Amygdala (tissue), 56 donors: ENCODE measurements at regions not wholly inside any gene's neighbourhood (a gene's known extent, or its start where the extent isn't known, plus 50 kb on each side); places are given as distances from the start of the nearest gene placed in this dataset.
"Not testable (repeated sequence)": the region's sequence is repeated elsewhere in the genome, so short reads cannot be mapped to it uniquely, and the experiment has no call there.

ENCODE experiments used
- DNase-seq, 56 donors: peaks; one replicate each; lab custom pipeline; 2025; lab: John Stamatoyannopoulos, UW

DNA sequence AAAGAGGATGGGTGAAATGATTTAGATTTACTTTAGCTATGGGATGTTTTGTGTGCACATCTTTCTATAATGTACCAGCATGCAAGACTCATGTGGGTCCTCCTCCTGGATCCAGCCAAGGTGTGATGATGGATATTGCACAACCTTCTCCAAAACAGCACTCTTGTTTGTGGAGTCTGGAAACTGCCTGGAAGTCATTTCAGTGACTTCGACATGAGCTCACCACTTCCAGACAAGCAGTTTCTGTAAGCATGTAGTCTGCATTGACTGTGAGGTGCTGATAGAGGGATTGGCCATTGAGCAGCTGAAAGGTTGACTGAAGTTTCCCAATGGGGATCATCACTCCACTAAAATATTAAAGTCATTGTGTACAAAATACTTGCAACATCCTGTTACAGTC lies 154.0 kb downstream of the TRIB2 start:
- DNase-seq: no peak

DNA sequence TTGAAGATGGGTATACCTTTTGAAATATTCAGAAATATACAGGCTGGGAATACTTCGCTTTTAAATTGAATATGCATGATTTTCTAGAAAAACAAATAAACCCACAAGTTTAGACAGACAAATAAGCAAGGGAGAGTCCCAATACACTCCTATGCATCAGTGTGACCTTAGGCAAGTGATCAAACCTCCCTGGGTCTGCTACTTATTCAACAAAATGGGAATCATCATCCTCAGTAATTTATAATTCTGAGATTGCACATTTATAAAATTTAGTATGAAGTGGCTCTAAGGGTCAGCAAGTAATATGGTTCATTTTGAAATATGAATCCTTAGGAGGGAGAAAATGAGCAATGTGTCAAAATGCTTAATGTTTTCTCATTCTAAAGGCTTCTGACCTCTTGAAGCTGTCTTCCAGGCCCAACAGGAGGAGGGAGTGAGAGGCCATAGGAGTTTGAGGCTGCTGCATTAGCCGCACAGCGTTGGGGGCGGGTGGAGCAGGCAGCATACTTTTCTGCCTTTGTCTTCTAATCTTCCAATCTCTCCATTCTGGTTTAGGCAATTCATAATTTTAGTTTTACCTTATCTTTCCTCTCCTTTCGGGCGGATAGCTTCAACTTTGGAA lies 155.1 kb downstream of the TRIB2 start:
- no peak for DNase-seq

DNA sequence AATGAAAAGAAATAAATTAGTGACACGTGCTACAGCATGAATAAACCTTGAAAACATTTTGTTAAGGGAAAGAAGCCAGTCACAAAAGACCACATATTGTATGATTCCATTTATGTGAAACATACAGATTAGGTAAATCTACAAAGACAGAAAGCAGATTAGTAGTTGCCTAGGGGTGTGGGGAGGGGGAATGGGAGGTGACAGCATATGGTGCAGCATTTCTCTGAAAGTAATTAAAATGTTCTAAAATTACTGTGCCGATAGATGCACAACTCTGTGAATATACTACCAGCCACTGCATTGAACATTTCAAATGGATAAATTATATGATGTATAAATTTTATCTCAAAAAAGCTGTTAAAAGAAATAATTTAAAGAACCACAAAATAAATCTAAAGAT lies 161.0 kb downstream of the TRIB2 start:
- DNase-seq: no peak

DNA sequence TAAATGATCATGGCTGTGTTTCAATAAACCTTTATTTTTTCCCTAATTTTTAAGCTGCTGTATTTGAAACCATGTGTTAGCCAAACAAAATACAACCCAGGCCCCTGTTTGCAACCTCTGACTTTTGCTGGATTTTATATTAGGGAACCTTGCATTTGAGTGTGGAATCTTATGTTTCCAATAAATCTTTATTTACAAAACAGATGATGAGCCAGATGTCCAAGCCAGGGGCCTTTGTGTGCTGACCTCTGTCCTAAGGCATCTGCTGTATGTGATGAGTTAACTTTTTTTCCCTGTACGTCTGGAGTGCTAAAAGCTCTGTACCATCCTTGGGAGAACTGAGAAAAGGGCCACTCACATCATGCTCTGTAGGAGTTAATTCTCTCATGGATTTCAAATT lies 162.9 kb downstream of the TRIB2 start:
- no peak for DNase-seq

DNA sequence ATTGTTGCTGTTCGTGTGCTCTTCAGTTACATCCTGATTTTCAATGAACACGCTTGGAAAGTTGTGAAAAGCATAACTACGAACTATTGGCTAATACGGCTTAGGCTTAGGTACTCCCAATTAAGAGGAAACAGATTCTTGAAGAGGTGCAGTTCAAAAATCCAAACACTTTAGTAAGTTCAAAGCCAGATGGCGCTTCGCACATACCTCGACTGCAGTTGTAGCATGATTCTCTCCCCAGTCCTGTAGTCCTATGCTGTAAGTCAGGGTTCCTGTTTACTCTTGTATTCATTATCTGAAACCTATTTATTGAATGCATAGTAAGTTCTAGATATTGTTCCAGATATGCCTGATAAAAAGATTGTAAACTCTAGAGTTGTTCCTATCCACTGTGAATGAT lies 165.2 kb downstream of the TRIB2 start:
- DNase-seq: no peak

DNA sequence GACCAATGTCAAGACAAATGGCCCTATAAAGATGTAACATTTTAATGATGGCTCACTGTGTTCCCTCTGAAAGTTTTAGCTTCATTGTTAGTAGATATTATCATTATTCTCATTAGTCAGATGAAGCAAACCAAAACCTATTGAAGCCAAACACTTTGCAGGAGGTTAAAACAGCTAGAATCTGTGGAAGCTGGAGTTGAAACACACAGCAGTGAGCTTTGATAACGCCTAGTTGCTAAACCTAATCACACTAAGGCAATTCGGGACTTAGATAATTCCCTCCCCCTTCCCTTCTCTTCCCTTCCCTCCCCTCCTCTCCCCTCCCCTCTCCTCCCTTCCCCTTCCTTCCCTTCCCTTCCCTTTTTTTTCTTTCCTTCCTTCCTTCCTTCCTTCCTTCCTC lies 165.7 kb downstream of the TRIB2 start:
- no peak for DNase-seq

DNA sequence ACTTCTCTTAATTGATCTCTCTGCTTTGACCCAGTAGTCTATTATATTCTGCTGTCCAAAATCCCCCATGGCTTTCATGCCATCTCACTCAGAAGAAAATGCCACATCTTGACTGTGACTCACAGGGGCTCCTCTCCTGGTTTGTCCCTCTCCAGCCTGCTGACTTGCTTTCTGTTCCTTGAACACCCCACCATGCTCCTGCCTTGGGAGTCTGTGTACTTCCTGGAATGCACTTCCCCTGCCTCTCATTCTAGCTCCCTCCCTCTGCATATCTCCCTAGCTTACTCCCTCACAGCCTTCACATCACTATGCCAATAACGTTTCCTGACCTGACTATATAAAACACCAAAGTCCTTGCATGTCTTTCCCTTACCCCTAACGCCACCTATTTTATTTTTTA lies 167.2 kb downstream of the TRIB2 start:
- DNase-seq: no peak

DNA sequence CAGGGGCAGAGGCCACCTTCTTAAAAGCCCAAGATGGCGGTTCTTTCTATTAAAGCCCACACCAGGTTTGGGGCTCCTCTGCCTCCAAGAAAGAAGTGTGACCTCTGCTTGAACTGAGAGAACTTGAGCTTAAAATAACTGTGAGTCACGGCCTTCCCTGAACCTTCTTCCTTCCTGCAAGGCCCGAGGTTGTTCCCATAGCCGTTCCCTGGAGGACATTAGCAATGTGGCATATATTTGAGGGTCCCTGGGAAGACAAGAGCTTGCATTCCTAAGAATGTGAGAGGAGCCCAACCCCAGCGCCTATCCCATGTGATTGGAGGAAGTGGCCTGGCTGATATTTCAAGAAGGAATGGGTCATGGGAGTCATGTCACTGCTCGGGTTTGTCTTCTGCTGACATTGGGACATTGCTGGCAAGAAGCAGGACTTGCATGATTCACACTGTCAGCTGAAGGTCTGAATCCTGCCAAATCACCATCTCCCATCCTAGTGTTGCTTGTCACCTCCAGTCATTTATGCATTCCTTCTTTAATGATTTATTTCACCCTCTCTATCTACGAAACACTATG lies 168.1 kb downstream of the TRIB2 start:
- DNase-seq: no peak

DNA sequence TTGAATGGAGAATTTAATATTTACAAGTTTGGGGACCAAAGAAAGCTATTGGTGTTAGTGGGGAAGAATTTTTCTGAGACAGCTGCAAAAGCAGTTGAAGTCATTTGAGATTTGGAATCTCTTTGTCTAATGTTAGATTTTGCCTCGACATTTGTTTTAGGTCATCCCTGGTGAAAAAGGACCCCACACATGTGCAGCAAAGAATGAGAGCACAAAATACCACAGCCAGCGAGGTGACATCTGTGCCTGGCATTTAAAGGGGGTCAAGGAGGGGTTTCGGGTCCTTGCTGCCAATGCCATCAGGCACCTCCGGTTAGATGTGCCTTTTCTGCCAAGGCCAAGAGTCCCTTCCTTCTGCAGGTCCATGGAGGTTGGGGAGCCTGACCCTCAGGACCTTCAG lies 173.3 kb downstream of the TRIB2 start:
- DNase-seq: no peak

DNA sequence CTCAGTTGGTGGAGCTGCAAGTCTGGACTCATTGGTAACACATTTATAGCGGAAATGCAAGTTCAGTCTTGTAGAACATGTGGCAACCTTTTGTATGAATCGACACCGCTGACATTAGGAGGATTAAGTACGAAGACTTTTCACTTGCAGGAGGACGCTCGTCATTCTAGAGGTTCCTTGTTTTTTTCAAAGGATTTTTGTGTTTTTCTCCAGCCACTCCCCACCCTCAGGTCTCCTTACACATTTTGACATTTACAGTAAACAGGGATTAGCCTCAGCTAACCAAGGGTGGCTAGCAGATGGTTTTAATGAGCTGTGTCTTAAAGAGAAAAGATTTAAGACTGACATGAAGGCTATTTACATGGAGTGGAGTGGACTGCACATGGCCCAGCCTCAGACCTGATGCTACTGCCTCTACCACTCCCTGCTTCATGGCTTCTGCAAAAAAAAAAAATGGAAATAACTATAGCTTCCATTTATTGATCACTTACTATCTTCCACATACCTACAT lies 173.8 kb downstream of the TRIB2 start:
- no peak for DNase-seq

DNA sequence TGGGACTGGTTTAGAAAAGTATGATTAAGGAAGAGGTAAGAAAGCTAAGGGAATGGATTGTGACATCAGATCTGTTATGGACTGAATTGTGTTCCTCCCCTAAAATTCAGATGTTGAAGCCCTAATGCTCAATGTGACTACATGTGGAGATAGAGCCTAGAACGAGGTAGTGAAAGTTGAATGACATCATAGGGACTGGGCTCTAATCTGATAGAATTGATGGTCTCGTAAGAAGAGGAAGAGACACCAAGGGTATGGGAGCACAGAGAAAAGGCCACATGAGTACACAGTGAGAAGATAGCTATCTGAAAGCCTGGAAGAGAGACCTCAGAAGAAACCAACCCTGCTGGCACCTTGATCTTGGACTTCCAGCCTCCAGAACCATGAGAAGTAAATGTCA lies 178.3 kb downstream of the TRIB2 start:
- no peak for DNase-seq

DNA sequence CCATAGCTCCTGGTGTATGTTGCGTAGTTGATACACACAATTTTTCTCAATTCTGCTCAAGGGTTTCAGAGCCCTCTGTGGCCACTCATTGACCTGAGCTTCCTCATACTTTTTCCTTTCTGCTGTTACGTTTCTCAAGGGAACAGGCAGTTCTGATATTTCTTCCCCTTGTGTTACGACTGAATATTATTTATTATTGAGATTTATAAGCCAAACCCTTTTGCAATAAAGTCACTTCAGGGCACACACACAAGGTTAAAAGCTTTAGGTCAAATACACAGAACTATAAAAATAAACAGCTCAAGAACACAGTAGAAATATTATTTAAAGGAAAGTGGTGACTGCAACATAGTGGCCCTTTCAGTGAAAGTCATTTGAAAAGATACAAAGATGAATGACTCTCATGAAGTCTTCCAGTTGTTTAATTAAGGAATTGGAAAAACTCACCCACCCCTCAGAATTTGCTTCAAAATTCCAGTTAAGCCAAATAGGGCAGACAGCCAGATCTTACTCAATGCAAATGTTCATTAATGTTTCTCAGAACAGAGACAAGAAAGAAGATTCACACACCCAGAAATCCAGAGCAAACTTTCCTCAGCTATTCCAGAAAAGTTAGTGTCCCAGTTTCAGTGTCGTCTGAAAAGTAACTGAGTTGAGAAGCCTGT lies 179.7 kb downstream of the TRIB2 start:
- no peak for DNase-seq

DNA sequence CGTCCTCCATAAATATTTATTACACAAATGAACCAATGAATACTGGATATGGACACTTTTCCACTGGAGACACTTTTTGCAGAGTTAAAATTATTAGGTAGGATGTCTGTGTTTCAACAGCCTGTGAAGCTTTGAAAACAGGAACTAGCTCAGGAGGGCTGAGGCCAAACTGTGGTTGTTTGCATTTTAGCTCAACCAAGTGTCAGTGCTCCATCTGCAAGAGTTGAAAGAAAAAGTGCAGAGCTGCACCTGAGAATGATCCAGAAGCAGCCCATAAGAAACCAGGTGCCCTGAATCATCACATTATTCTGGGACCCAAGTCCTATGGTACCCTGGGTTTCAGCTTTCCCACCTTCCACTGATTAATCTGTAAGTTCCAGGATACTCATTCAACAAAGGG lies 180.4 kb downstream of the TRIB2 start:
- DNase-seq: no peak

DNA sequence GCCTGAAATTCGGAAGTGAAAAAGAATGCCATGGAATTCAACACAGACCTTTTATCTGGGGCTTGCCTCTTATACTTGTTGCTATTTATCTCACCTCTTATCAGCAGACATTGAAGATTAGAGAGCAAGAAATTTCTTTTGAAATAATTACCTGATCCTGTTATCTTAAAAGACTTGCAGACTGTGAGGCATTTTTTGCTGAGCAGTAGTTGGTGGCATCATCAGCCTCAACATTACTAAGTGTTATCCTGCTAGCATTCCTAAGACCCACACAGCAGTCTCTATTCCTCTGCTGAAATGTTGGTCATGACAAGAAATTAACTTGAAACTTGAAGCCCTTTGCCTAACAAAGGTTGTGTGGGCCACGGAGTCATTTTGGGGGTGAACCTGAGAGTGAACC lies 186.5 kb downstream of the TRIB2 start:
- no peak for DNase-seq

DNA sequence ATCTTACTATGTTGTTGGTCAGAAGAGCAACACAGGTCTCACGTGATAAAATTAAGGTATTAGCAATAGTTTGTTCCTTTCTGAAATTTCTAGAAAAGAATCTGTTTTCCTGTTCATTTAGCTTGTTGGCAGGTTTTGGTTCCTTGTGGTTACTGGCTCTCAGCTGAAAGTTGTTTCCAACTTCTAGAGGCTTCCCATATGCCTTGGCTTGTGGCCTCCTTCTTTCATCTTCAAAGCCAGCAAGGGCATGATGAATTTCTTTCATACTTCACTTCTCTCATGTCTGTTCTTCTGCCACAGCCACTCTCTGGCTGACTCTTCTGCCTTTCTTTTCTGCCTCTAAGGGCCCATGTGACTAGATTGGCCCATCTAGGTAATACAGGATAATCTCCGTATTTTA lies 193.7 kb downstream of the TRIB2 start:
- no peak for DNase-seq

DNA sequence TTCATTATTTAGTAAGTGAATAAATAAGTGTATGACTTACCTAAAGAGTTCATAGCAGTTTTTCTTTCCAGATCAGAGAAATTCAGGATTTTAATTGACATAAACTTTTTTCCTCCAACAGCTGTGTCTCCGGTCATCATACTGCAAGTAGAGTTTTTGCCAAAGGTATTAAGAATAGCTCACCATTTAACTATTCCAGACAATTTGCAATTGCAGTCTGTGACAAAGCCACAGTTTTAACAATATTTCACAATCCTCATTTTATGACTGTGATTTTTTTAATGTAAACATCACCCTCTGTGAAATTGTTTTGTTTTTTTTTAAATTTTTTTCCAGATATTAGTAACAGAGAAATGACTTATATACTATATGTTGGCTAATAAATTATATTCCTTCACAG lies 199.1 kb downstream of the TRIB2 start:
- DNase-seq: no peak

DNA sequence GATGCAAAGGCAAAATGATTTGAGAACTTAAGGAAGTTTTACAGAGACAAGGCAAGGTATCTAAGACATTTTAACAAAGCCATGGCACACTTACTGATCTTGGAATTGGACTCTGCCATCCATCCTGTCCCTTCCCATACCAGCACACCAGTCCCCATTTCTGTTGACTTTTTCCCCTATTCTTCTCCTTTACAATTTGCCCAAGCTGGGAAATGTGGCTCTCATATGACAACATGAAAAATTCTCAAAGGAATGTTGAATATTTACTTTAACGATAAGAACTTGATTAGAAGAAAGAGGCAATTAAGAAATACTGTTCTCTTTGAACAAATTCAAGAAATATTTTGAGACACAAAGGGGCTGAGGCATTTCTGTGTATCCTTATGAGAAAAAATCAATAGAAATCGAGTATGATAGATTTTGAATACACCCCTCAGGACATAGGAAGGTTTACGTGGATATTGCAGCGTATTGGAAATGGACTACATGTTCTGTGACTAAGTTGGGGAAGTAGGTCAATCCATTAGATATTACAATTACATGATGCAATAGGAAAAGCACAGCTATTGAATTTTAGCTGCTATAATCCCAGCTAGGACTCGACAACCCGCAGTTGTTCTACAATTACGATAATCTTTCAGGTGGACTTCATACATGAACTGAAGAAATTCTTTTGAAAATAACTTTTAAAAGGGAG lies 201.6 kb downstream of the TRIB2 start:
- DNase-seq: no peak

DNA sequence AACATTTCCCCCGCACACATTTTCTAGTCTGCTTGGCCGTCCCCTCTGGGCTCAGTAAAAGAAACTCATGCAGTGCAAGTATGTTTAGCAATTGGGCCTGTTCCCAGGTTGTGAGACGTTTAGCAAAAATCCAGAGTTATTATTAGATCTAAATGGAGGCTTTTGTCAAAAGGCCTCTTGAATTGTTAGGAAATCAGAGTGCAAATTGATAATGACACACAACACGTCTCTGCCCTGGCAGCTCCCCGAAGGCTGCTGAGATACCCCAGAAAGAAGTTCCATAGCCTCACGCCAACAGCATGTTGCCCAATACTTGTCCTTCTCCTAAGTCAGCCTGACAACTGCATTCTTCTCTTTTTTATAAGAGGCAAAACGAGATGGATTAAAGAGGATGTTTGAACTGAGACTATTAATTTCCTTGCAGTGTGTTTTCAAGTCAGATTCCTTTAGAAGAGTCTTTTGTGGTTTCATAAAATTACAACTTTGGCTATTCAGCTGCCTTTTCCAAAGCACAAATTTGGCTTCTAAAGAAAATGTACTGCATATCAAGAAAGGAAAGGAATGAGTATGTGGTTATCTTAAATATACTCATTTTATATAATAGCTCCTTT lies 202.2 kb downstream of the TRIB2 start:
- peak in 1 of 56 donors; percentile 5 for DNase-seq

DNA sequence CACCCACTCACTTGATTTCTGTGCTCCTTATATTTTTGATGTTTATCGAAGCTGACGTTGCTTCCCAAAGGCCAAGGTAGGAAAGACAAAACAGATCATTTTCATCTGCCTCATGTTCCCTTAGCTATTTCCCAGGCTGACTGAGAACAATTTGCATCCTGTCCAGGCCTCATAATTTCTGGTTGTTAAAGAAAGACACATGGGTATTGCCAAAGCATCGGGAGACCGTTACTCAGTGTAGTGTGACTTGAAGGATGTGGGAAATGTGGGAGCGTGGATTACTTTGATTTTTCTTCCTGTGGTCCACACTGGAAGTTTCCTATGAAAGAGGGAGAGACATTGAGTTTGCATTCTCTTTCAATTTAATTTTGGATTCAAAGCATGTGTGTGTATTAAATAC lies 204.6 kb downstream of the TRIB2 start:
- DNase-seq: no peak

DNA sequence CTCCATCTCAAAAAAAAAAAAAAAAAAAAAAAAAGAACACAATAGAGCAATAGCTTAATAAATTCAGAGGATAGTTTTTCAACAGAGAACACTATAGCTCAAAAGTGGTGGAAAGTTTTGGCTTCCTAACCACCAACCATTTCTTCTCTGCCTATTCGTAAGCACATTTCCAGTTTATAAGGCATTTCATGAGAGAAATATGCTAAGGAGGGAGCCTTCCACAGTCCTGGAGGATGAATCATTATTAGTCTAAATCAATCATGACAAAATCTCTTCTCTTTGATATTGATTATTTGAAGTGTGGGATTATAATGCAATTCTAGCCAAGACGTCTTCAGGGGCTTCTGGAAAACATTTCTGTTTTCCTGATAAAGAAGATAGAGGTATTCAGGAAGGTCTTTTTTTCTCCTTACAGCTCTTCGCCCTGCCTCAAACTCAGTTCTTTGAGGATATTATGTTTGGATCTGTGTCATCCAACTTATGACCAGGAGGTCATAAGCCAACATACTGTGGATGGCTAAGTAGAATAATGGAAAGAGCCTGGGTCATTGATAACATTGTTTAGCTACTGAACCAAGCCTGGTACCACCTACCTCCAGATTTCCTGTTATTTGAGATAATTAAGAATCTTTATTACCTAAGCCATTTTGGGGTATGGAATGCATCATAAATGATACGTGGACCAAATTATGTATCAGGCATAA lies 207.3 kb downstream of the TRIB2 start:
- no peak for DNase-seq

DNA sequence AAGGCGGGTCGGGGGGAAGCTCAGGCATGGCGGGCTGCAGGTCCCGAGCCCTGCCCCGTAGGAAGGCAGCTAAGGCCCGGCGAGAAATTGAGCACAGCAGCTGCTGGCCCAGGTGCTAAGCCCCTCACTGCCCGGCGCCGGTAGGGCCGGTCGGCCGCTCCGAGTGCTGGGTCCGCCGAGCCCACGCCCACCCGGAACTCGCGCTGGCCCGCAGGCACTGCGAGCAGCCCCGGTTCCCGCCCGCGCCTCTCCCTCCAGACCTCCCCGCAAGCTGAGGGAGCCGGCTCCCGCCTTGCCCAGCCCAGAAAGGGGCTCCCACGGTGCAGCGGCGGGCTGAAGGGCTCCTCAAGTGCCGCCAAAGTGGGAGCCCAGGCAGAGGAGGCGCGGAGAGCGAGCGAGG lies 209.9 kb downstream of the TRIB2 start:
- not testable (repeated sequence) for DNase-seq
